ENCODE measurements at regions not wholly inside any gene's neighbourhood (a gene's known extent, or its start where the extent isn't known, plus 50 kb on each side); places are given as distances from the start of the nearest gene placed in this dataset.

DNA sequence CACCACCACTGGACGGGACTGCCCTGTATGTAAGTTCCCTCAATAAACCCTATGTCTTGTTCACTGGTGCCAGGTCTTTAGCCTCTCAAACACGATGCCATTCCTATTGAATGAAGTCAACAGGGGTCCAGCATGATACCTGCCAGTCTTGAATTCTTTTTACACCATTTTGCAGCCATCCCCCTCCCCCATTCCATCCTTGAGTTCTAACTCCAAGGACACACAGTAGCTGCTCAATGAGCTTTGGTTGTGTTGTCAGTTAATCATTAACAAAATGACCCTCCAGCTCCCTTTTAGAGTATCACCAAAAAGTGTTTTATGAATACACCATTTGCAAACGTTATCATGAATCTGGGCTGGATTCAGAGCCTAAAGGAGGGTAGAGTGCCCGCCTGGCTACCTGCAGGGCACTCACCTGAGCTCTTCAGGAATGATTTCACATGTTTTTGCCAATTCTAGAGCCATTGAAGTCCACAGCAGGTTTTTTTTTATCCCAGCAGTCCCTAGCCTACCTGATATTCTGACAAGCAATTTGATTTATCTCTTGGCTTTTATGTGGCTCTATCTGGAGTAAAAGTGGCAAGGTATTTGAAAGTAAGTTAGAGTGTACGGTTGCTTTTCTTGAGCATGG lies 271.8 kb downstream of the SMARCA2 start (continued):
- TF ChIP-seq EZH2phosphoT487 (IDR thresholded peaks at IDR 0.05; ENCODE audit: unreplicated experiment) (no peak), ETS1 (IDR thresholded peaks at IDR 0.05) (no peak), CREB1 (CRISPR knock-in tag; IDR thresholded peaks at IDR 0.05; ENCODE audit: low read depth) (no peak), EZH2 (IDR thresholded peaks at IDR 0.05; ENCODE audit: low read depth, unreplicated experiment) (no peak), NANOG (IDR thresholded peaks at IDR 0.05; ENCODE audit: borderline replicate concordance) (no peak), STAT1 (IDR thresholded peaks at IDR 0.05; ENCODE audit: unreplicated experiment) (no peak), POLR2AphosphoS5 (IDR thresholded peaks at IDR 0.05; ENCODE audit: low read depth) (no peak)

DNA sequence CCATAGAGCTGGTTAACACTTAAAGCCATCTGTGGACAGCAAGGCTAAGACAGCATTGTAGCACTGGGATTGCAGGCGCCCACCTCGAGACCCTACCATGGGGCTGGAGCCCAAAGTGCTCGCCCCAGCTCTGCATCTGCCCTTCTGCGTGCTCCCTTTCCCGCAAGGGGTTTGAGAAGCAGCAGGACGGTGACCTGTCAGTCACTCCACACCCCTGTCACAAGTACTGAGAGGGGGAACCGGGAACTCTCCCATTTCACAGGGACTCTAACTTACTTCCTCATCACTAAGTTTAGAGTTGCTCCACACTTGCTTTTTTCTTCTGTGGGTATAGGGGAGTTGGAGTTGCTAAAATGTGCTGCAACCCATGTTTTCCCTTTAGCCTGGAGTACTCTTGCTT lies 273.2 kb downstream of the SMARCA2 start:
- no peak for ATAC-seq

More for the DNA sequence above, 273.2 kb downstream of the SMARCA2 start:
- peaks cover 10% of the 10 kb centered on the region for H3K27me3 Mint-ChIP-seq (ENCODE audit: insufficient read depth, low read depth, poor library complexity)
- H3K27ac Mint-ChIP-seq = no peak overlapping the region
- H3F3A ChIP-seq (replicated peaks; ENCODE audit: low read depth) = peaks cover 4% of the 10 kb centered on the region; the same call in 1 of the 2 replicates
- H3K27ac ChIP-seq (ENCODE audit: low read depth) = no peak overlapping the region
- H3K9me2 ChIP-seq (ENCODE audit: insufficient read depth) = peaks cover 15% of the 10 kb centered on the region
- peaks cover 13% of the 10 kb centered on the region for H3K36me3 Mint-ChIP-seq (ENCODE audit: low read depth)
- H3K4me1 Mint-ChIP-seq = peaks cover 44% of the 10 kb centered on the region
- no peaks in the 10 kb centered on the region for H4K20me1 ChIP-seq (replicated peaks; ENCODE audit: insufficient read depth)
- no peaks in the 10 kb centered on the region for H3K27me3 ChIP-seq (ENCODE audit: insufficient read depth)
- H3K79me2 ChIP-seq (replicated peaks; ENCODE audit: insufficient read depth) = no peaks in the 10 kb centered on the region
- H3K36me3 ChIP-seq (ENCODE audit: insufficient read depth) = no peaks in the 10 kb centered on the region
- no peaks in the 10 kb centered on the region; the same call in 2 of the 3 replicates for H3K9me3 Mint-ChIP-seq
- H3K4me2 ChIP-seq = no peak overlapping the region
- H3K4me1 ChIP-seq (ENCODE audit: insufficient read depth) = peaks cover 14% of the 10 kb centered on the region
- H2AFZ ChIP-seq = no peak overlapping the region
- no peak for DNase-seq (ENCODE audit: low spot score)
- H3K4me3 Mint-ChIP-seq = no peak overlapping the region
- H3K4me3 ChIP-seq = no peak overlapping the region
- TF ChIP-seq NANOG (IDR thresholded peaks at IDR 0.05; ENCODE audit: borderline replicate concordance) (no peak), ETS1 (IDR thresholded peaks at IDR 0.05) (no peak), JUNB (IDR thresholded peaks at IDR 0.05; ENCODE audit: unreplicated experiment) (no peak), ZNF114 (CRISPR knock-in tag; IDR thresholded peaks at IDR 0.05) (no peak), CREB1 (CRISPR knock-in tag; IDR thresholded peaks at IDR 0.05; ENCODE audit: low read depth) (no peak), EZH2 (IDR thresholded peaks at IDR 0.05; ENCODE audit: low read depth, unreplicated experiment) (no peak)
- TF ChIP-seq, protein P1, sequence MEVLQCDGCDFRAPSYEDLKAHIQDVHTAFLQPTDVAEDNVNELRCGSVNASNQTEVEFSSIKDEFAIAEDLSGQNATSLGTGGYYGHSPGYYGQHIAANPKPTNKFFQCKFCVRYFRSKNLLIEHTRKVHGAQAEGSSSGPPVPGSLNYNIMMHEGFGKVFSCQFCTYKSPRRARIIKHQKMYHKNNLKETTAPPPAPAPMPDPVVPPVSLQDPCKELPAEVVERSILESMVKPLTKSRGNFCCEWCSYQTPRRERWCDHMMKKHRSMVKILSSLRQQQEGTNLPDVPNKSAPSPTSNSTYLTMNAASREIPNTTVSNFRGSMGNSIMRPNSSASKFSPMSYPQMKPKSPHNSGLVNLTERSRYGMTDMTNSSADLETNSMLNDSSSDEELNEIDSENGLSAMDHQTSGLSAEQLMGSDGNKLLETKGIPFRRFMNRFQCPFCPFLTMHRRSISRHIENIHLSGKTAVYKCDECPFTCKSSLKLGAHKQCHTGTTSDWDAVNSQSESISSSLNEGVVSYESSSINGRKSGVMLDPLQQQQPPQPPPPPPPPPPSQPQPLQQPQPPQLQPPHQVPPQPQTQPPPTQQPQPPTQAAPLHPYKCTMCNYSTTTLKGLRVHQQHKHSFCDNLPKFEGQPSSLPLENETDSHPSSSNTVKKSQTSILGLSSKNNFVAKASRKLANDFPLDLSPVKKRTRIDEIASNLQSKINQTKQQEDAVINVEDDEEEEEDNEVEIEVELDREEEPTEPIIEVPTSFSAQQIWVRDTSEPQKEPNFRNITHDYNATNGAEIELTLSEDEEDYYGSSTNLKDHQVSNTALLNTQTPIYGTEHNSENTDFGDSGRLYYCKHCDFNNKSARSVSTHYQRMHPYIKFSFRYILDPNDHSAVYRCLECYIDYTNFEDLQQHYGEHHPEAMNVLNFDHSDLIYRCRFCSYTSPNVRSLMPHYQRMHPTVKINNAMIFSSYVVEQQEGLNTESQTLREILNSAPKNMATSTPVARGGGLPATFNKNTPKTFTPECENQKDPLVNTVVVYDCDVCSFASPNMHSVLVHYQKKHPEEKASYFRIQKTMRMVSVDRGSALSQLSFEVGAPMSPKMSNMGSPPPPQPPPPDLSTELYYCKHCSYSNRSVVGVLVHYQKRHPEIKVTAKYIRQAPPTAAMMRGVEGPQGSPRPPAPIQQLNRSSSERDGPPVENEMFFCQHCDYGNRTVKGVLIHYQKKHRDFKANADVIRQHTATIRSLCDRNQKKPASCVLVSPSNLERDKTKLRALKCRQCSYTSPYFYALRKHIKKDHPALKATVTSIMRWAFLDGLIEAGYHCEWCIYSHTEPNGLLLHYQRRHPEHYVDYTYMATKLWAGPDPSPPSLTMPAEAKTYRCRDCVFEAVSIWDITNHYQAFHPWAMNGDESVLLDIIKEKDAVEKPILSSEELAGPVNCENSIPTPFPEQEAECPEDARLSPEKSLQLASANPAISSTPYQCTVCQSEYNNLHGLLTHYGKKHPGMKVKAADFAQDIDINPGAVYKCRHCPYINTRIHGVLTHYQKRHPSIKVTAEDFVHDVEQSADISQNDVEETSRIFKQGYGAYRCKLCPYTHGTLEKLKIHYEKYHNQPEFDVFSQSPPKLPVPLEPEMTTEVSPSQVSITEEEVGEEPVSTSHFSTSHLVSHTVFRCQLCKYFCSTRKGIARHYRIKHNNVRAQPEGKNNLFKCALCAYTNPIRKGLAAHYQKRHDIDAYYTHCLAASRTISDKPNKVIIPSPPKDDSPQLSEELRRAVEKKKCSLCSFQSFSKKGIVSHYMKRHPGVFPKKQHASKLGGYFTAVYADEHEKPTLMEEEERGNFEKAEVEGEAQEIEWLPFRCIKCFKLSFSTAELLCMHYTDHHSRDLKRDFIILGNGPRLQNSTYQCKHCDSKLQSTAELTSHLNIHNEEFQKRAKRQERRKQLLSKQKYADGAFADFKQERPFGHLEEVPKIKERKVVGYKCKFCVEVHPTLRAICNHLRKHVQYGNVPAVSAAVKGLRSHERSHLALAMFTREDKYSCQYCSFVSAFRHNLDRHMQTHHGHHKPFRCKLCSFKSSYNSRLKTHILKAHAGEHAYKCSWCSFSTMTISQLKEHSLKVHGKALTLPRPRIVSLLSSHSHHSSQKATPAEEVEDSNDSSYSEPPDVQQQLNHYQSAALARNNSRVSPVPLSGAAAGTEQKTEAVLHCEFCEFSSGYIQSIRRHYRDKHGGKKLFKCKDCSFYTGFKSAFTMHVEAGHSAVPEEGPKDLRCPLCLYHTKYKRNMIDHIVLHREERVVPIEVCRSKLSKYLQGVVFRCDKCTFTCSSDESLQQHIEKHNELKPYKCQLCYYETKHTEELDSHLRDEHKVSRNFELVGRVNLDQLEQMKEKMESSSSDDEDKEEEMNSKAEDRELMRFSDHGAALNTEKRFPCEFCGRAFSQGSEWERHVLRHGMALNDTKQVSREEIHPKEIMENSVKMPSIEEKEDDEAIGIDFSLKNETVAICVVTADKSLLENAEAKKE (CRISPR knock-in tag; IDR thresholded peaks at IDR 0.05) = no peak
